IMR-90 (cell line): ENCODE measurements at regions not wholly inside any gene's neighbourhood (a gene's known extent, or its start where the extent isn't known, plus 50 kb on each side); places are given as distances from the start of the nearest gene placed in this dataset.

ENCODE experiments used
- ATAC-seq: fragments of 200-7000 bp; cut with Tn5 transposase; 2 replicates; pipeline ENCODE4 v1.9.1; 2020; ENCODE audit warnings: low read depth, mild to moderate bottlenecking, moderate library complexity
- BruUV-seq: library from RNA; stranded (reverse); fragments of 400-500 nt; replicated peaks from 2 replicates; lab custom pipeline; 2021; lab: Mats Ljungman, UMichigan
- CTCF ChIA-PET: fragments of 300-600 bp; formaldehyde crosslinking; extraction: SDS; loops from one replicate; lab custom pipeline; 2021; ENCODE audit warnings: antibody characterized with exemption; lab: Yijun Ruan, JAX
- POLR2A ChIA-PET: fragments of 300-600 bp; sonication (Branson Sonifier 250); formaldehyde crosslinking; loops from one replicate; lab custom pipeline; 2022; ENCODE audit warnings: antibody characterized with exemption; ENCODE audit not compliant: unreplicated experiment; lab: Charles Lee
- DNase-seq: peaks from one replicate; pipeline ENCODE4 v3.0.0; 2013
- H2AFZ ChIP-seq: replicated peaks from 2 replicates; pipeline ENCODE3; 2013; ENCODE audit warnings: low read length, mild to moderate bottlenecking; ENCODE audit not compliant: poor library complexity
- H2AK5ac ChIP-seq: 2 replicates; pipeline ENCODE4 v1.6.1; 2013; ENCODE audit warnings: low read depth, low read length, inconsistent platforms
- H2AK9ac ChIP-seq: replicated peaks from 2 replicates; pipeline ENCODE3; 2013; ENCODE audit warnings: mild to moderate bottlenecking, low read depth, low read length, moderate library complexity; ENCODE audit not compliant: poor library complexity
- H2BK120ac ChIP-seq: 2 replicates; pipeline ENCODE4 v1.6.1; 2013; ENCODE audit warnings: low read depth, low read length, inconsistent platforms
- H2BK15ac ChIP-seq: 3 replicates; pipeline ENCODE4 v1.6.1; 2013; ENCODE audit warnings: low read depth, low read length, inconsistent platforms
- H2BK20ac ChIP-seq: 2 replicates; pipeline ENCODE4 v1.6.1; 2013; ENCODE audit warnings: low read depth, mild to moderate bottlenecking, inconsistent platforms, low read length, moderate library complexity
- H2BK5ac ChIP-seq: 2 replicates; pipeline ENCODE4 v1.6.1; 2013; ENCODE audit warnings: mild to moderate bottlenecking, low read depth, low read length, inconsistent platforms; ENCODE audit not compliant: poor library complexity, severe bottlenecking
- H3K14ac ChIP-seq: replicated peaks from 2 replicates; pipeline ENCODE4 v1.6.1; 2013; ENCODE audit warnings: low read depth, low read length, inconsistent platforms
- H3K18ac ChIP-seq: 2 replicates; pipeline ENCODE4 v1.6.1; 2013; ENCODE audit warnings: low read depth, low read length, control low read depth
- H3K23ac ChIP-seq: 2 replicates; pipeline ENCODE4 v1.6.1; 2013; ENCODE audit warnings: low read depth, low read length, inconsistent platforms
- H3K27ac ChIP-seq: 2 replicates; pipeline ENCODE4 v1.5.1; 2013; ENCODE audit warnings: mild to moderate bottlenecking, control low read depth, low read length; ENCODE audit not compliant: insufficient read depth
- H3K27me3 ChIP-seq: 2 replicates; pipeline ENCODE4 v1.6.1; 2013; ENCODE audit warnings: low read length; ENCODE audit not compliant: control insufficient read depth, insufficient read depth
- H3K36me3 ChIP-seq: 2 replicates; pipeline ENCODE4 v1.6.1; 2013; ENCODE audit warnings: low read length, mixed read lengths; ENCODE audit not compliant: control insufficient read depth, insufficient read depth
- H3K4ac ChIP-seq: 2 replicates; pipeline ENCODE4 v1.6.1; 2013; ENCODE audit warnings: low read depth, low read length, inconsistent platforms
- H3K4me1 ChIP-seq: 2 replicates; pipeline ENCODE4 v1.6.1; 2013; ENCODE audit warnings: low read length, mixed read lengths; ENCODE audit not compliant: control insufficient read depth, insufficient read depth
- H3K4me2 ChIP-seq: 2 replicates; pipeline ENCODE4 v1.6.1; 2013; ENCODE audit warnings: low read depth, mild to moderate bottlenecking, control low read depth, low read length, moderate library complexity
- H3K4me3 ChIP-seq: 2 replicates; pipeline ENCODE4 v1.5.1; 2013; ENCODE audit warnings: low read depth, mild to moderate bottlenecking, control low read depth, low read length, moderate library complexity; ENCODE audit not compliant: insufficient read depth
- H3K56ac ChIP-seq: 2 replicates; pipeline ENCODE4 v1.6.1; 2013; ENCODE audit warnings: low read length, inconsistent platforms; ENCODE audit not compliant: insufficient read depth; ENCODE audit errors: extremely low read depth
- H3K79me1 ChIP-seq, 2 experiments: 2 replicates each; pipeline ENCODE4 v1.6.1; 2013; ENCODE audit warnings: low read length in 2 of 2, inconsistent platforms in 1 of 2, low read depth in 1 of 2
- H3K9ac ChIP-seq: 2 replicates; pipeline ENCODE4 v1.6.1; 2013; ENCODE audit warnings: low read depth, low read length, control low read depth
- H3K9me1 ChIP-seq: 2 replicates; pipeline ENCODE4 v1.6.1; 2013; ENCODE audit warnings: low read length, inconsistent platforms; ENCODE audit not compliant: insufficient read depth
- H3K9me3 ChIP-seq: 2 replicates; pipeline ENCODE4 v1.6.1; 2013; ENCODE audit warnings: low read length; ENCODE audit not compliant: control insufficient read depth, insufficient read depth
- H4K20me1 ChIP-seq: 2 replicates; pipeline ENCODE4 v1.6.1; 2013; ENCODE audit warnings: low read length, inconsistent platforms; ENCODE audit not compliant: insufficient read depth
- H4K5ac ChIP-seq: 2 replicates; pipeline ENCODE4 v1.6.1; 2013; ENCODE audit warnings: mild to moderate bottlenecking, low read depth, low read length, control low read depth
- H4K8ac ChIP-seq, 2 experiments: 2 replicates each; pipeline ENCODE4 v1.6.1; 2013; ENCODE audit warnings: low read depth in 2 of 2, low read length in 2 of 2, control low read depth in 1 of 2, inconsistent platforms in 1 of 2
- H4K91ac ChIP-seq: 2 replicates; pipeline ENCODE4 v1.6.1; 2013; ENCODE audit warnings: low read depth, low read length, inconsistent platforms; ENCODE audit not compliant: insufficient read depth
- CEBPB ChIP-seq: IDR thresholded peaks from 2 replicates; pipeline ENCODE4 v1.6.1; 2012; ENCODE audit warnings: low read depth, low read length, improper control_type of control experiment
- CHD1 ChIP-seq: IDR thresholded peaks from 2 replicates; pipeline ENCODE4 v1.6.1; 2012; ENCODE audit warnings: low read depth, low read length, improper control_type of control experiment
- ELK1 ChIP-seq: fragments of 150-350 bp; IDR thresholded peaks from 2 replicates; pipeline ENCODE4 v1.6.1; 2016; ENCODE audit warnings: low read depth, mild to moderate bottlenecking, low read length, moderate library complexity, borderline replicate concordance
- MAFK ChIP-seq: IDR thresholded peaks from 2 replicates; pipeline ENCODE4 v1.6.1; 2012; ENCODE audit warnings: low read depth, low read length, improper control_type of control experiment
- RFX5 ChIP-seq: IDR thresholded peaks from 2 replicates; pipeline ENCODE4 v1.8.0; 2012; ENCODE audit warnings: low read depth, mild to moderate bottlenecking, low read length, moderate library complexity
- SMC3 ChIP-seq: fragments of 150-350 bp; IDR thresholded peaks from 2 replicates; pipeline ENCODE4 v1.6.1; 2016; ENCODE audit warnings: low read depth, mild to moderate bottlenecking, antibody characterized with exemption, low read length, moderate library complexity
- WGBS, 2 experiments: methylation state at CpG; one replicate each; pipeline versions ENCODE4 v1.1.5 to v1.1.7; 2013; ENCODE audit warnings: missing lambda C conversion rate in 2 of 2; ENCODE audit not compliant: insufficient read length in 1 of 2; ENCODE audit errors: extremely low coverage in 2 of 2; 5-methylcytosine and 5-hydroxymethylcytosine counted together
- dilution Hi-C: fragments of 300-500 bp; cut with HindIII; formaldehyde crosslinking; loops from one replicate; pipeline ENCODE4 v1.14.3; 2018; ENCODE audit warnings: low sequenced_read_pairs; ENCODE audit not compliant: unreplicated experiment
- in situ Hi-C: fragments of 300-500 bp; cut with MboI; formaldehyde crosslinking; loops from 3 replicates; pipeline ENCODE4 v1.14.3; 2019; ENCODE audit warnings: low sequenced_read_pairs, inconsistent platforms, mixed read lengths
- intact Hi-C: fragments of 100-400 bp; cut with micrococcal nuclease; formaldehyde crosslinking; loops from 2 replicates; pipeline ENCODE4 v1.10.0; 2022
- TF ChIP-seq, protein P1 (sequence below): conservative IDR thresholded peaks from 2 replicates; pipeline ENCODE4 v1.5.1; 2012; ENCODE audit warnings: mild to moderate bottlenecking, low read depth, low read length, improper control_type of control experiment

DNA sequence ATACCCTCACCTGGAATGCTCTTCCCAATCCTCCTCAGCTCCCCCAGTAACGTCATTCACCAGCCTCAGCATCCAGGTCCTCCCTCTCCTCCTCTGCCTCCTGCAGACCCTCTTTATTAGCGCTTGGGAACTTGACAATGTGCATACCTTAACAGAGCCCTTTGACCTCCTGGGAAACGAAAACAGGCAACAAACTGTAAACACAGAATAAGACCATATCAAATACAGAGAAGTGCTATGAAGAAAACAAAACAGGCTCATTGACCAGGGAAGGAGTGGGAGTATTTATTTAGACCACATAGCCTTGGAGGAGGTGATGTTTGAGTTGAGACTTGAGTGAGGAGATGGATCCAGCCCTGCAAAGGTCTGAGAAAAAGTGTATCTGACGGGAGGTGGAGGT is 107.9 kb upstream of the SLC7A1 start:
- TF ChIP-seq SMC3 = no peak
- TF ChIP-seq CHD1 = no peak
- no peak for TF ChIP-seq CEBPB
- TF ChIP-seq MAFK = no peak
- TF ChIP-seq RFX5 = no peak
- no peak for TF ChIP-seq ELK1
- TF ChIP-seq, protein P1, sequence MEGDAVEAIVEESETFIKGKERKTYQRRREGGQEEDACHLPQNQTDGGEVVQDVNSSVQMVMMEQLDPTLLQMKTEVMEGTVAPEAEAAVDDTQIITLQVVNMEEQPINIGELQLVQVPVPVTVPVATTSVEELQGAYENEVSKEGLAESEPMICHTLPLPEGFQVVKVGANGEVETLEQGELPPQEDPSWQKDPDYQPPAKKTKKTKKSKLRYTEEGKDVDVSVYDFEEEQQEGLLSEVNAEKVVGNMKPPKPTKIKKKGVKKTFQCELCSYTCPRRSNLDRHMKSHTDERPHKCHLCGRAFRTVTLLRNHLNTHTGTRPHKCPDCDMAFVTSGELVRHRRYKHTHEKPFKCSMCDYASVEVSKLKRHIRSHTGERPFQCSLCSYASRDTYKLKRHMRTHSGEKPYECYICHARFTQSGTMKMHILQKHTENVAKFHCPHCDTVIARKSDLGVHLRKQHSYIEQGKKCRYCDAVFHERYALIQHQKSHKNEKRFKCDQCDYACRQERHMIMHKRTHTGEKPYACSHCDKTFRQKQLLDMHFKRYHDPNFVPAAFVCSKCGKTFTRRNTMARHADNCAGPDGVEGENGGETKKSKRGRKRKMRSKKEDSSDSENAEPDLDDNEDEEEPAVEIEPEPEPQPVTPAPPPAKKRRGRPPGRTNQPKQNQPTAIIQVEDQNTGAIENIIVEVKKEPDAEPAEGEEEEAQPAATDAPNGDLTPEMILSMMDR = no peak
- peaks cover 7% of the 10 kb centered on the region for H3K27me3 ChIP-seq
- H3K27ac ChIP-seq = no peak overlapping the region
- no peak overlapping the region for H2BK15ac ChIP-seq
- 0 out of 2 replicates have a peak, but pooled peaks cover 3% of the 10 kb centered on the region for H4K20me1 ChIP-seq
- intact Hi-C loops = no loop called here
- no peak for DNase-seq
- no peak overlapping the region for H3K4me3 ChIP-seq
- ChIA-PET POLR2A (no interaction called here), CTCF (interaction anchor here (0.6 to 2.8 kb wide), 2 partner anchors 148 to 195 kb away, joined by 3 to 11 read pairs; no protein-coding TSS in a partner anchor)
- ATAC-seq = no peak
- no peak overlapping the region for H3K4me2 ChIP-seq
- H4K91ac ChIP-seq = no peak overlapping the region; the same call in 1 of the 2 replicates
- H3K14ac ChIP-seq = 0 out of 2 replicates have a peak overlapping the region, but pooled peaks have one; percentile 16
- H2BK120ac ChIP-seq = no peak overlapping the region
- no peak overlapping the region for H3K9ac ChIP-seq
- H3K79me1 ChIP-seq = no peaks in the 10 kb centered on the region
- H3K56ac ChIP-seq = no peak overlapping the region
- no peak overlapping the region for H4K8ac ChIP-seq
- H3K9me1 ChIP-seq = 0 out of 2 replicates have a peak, but pooled peaks cover 4% of the 10 kb centered on the region
- WGBS, 2 experiments = no CpG with 5 or more reads among the region's 4 CpGs
- no peaks in the 10 kb centered on the region for H3K36me3 ChIP-seq
- no peak overlapping the region for H2BK20ac ChIP-seq
- dilution Hi-C loops = no loop called here
- H3K4me1 ChIP-seq = no peaks in the 10 kb centered on the region
- H3K18ac ChIP-seq = no peak overlapping the region
- H3K23ac ChIP-seq = no peak overlapping the region
- H2AK5ac ChIP-seq = 0 out of 2 replicates have a peak overlapping the region, but pooled peaks have one; percentile 28
- no peak overlapping the region for H2AK9ac ChIP-seq
- peak overlapping the region; percentile 30; the same call in 1 of the 2 replicates for H3K4ac ChIP-seq
- BruUV-seq = no TSS peak
- H2AFZ ChIP-seq = peak overlapping the region; percentile 73
- H2BK5ac ChIP-seq = no peak overlapping the region
- H4K5ac ChIP-seq = no peak overlapping the region
- H3K9me3 ChIP-seq = no peaks in the 10 kb centered on the region
- in situ Hi-C loops = no loop called here
